Esophagus (tissue), 2 donors: ENCODE measurements at regions not wholly inside any gene's neighbourhood (a gene's known extent, or its start where the extent isn't known, plus 50 kb on each side); places are given as distances from the start of the nearest gene placed in this dataset.
"Not testable (repeated sequence)": the region's sequence is repeated elsewhere in the genome, so short reads cannot be mapped to it uniquely, and the experiment has no call there.

Experiments used
- H3K27ac ChIP-seq, 2 donors: one replicate each; pipeline ENCODE4 v1.5.1; 2013; ENCODE audit warnings: low read depth in 2 of 2, mild to moderate bottlenecking in 2 of 2, inconsistent platforms in 1 of 2, low read length in 1 of 2, moderate library complexity in 1 of 2
- H3K27me3 ChIP-seq, 2 donors: one replicate each; pipeline ENCODE4 v1.6.1; 2013; ENCODE audit warnings: low read length in 2 of 2, control low read depth in 1 of 2, mild to moderate bottlenecking in 1 of 2; ENCODE audit not compliant: insufficient read depth in 2 of 2, control insufficient read depth in 1 of 2
- H3K36me3 ChIP-seq, 2 donors: one replicate each; pipeline ENCODE4 v1.6.1; 2013; ENCODE audit warnings: low read length in 1 of 2; ENCODE audit not compliant: control insufficient read depth in 2 of 2, insufficient read depth in 2 of 2
- H3K4me1 ChIP-seq, 2 donors: one replicate each; pipeline ENCODE4 v1.6.1; 2013; ENCODE audit warnings: low read length in 1 of 2; ENCODE audit not compliant: control insufficient read depth in 2 of 2, insufficient read depth in 2 of 2
- H3K4me3 ChIP-seq, 2 donors: one replicate each; pipeline ENCODE4 v1.5.1; 2013; ENCODE audit warnings: low read length in 2 of 2, mild to moderate bottlenecking in 2 of 2, low read depth in 1 of 2, moderate library complexity in 1 of 2
- H3K9me3 ChIP-seq, 2 donors: one replicate each; pipeline ENCODE4 v1.6.1; 2013; ENCODE audit warnings: mild to moderate bottlenecking in 2 of 2, low read depth in 1 of 2, low read length in 1 of 2, moderate library complexity in 1 of 2; ENCODE audit not compliant: control insufficient read depth in 2 of 2, insufficient read depth in 1 of 2
- WGBS, 2 donors: extraction: QIAGEN DNeasy Blood & Tissue Kit; methylation state at CpG; one replicate each; pipeline ENCODE4 v1.1.7; 2013; 5-methylcytosine and 5-hydroxymethylcytosine counted together
- donor health status: healthy with polysubstance abuse.
- donor health status: Bipolar disorder and iron deficiency.

- H3K27me3 ChIP-seq, H3K9me3 ChIP-seq, H3K27ac ChIP-seq, H3K36me3 ChIP-seq, H3K4me3 ChIP-seq, H3K4me1 ChIP-seq: not testable (repeated sequence)
- 80 to 81% methylated on average over 10 of the region's 10 CpGs for whole genome bisulfite sequencing, 2 donors
Observed at GRCh38 chr4:3898928-3899327, 132.7 kb downstream of the ADRA2C start.

DNA sequence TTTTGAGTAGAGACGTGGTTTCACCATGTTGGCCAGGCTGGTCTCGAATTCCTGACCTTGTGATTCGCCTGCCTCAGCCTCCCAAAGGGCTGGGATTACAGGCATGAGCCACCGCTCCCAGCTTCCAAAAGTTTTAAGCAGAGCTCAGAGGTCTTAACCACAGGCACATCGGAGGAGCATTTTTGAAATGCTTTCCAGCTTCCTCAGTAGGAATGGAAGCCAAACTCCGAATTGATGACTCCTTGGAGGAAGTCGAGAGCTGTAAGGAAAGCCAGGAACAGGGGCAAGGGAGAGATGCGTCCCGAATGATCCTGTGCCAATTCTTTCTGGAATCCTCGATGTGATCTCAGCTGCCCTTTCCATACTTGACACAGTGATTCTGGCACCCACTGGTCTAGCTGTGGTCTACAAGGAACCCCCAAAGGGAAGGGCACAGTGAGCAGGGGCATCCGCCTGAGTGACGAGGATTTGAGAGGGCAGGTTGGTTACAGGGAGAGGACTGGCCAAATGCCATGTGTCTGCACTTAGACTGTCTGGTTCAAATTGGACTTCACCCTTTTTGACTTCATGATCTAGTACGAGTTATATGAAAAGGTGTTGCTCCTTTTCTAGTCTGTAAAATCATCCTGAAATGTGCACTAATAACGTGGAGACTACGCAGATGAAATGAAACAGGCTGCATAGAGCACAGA is 138.2 kb downstream of the ADRA2C start:
- not testable (repeated sequence) for H3K27ac ChIP-seq, H3K36me3 ChIP-seq, H3K27me3 ChIP-seq, H3K4me1 ChIP-seq, H3K9me3 ChIP-seq, H3K4me3 ChIP-seq
- WGBS, 2 donors, result 64 to 71% methylated on average over 12 to 14 of the region's 15 CpGs

DNA sequence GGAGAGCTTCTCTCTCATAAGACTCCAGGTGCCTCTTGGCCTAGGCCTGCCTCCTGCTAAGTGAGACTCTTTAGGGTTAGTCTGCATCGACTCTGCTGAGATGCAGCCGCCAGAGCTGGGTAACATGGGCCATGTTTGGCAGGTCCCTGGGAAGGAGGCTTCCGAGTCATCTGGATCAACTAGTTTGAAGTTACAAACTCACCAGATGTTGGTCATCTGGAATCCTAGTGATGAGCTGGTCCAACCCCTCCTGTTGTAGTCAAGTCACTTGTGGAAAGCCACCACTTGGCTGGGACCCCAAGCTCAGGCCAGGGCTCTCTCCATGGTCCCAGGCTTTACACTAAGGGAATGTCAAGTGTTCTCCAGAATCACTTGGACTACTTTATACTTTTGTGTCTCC is 143.4 kb downstream of the ADRA2C start:
- not testable (repeated sequence) for H3K27ac ChIP-seq, H3K27me3 ChIP-seq, H3K4me3 ChIP-seq, H3K9me3 ChIP-seq, H3K36me3 ChIP-seq, H3K4me1 ChIP-seq
- 93 to 98% methylated on average over 3 of the region's 3 CpGs for WGBS, 2 donors

DNA sequence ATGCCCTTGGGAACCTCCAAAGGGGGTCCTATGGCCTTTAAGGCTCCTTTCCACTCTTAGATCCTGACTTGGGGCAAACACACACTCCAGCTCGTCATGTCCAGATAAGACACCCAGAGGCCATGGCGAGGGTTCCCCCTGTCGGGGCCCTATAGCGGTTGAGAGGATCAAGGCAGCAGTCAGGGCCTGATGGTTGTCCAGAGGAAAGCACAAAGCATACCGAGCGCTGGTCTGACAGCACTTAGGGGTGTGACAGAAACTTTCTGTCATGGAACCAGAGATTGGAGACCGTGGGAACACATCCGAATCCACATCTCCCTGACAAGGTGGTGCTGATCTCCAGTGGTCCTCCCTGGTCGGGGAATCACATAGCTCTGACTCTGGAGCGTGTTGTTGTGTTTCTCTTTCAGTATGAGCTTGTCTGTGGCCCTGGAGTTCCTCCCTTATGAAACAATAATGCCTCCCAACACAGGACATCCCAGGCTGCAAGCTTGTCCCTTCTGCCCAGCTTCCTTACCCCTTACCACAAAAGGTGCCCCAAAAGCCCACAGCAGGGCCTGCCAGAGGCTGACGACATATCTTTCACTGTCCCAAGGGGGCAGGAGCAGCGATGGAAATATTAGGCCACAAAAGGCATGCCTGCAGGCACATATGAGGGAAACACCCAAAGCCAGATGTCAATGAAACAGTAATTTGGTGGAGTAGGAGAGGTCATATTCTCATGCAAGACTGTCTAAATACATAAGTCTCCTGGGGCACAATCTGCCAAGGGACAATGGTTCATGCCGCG is 144.2 kb downstream of the ADRA2C start:
- not testable (repeated sequence) for H3K9me3 ChIP-seq, H3K4me1 ChIP-seq, H3K4me3 ChIP-seq, H3K27ac ChIP-seq, H3K27me3 ChIP-seq, H3K36me3 ChIP-seq
- WGBS, 2 donors, result 77 to 79% methylated on average over 14 of the region's 14 CpGs

DNA sequence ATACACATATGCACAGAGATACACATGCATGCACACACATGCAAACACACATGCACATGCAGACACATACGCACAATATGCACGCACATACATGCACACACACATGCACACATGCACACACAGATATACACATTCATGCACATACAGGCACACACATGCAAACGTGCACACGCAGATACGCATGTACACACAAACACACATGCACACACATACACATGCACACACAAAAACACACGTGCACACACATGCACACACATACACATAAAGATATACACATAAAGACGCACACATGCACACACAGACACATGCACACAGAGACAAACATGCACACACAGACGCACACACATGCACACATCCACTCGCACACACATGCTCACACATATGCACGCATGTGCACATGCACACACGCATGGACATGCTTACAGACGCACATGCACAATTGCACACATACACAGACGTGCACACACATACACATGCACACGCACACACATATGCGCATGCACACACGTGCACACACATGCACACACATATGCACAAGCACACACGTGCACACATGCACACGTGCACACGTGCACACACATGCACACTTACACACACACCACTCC is 145.2 kb downstream of the ADRA2C start:
- 85 to 86% methylated on average over 19 of the region's 19 CpGs for WGBS, 2 donors
- H3K27me3 ChIP-seq, result no peaks in the 10 kb centered on the region
- no peak overlapping the region for H3K4me3 ChIP-seq
- H3K9me3 ChIP-seq, result peaks cover 0 to 6% of the 10 kb centered on the region in 2 donors
- no peak overlapping the region for H3K27ac ChIP-seq
- no peaks in the 10 kb centered on the region for H3K36me3 ChIP-seq
- no peaks in the 10 kb centered on the region for H3K4me1 ChIP-seq

- not testable (repeated sequence) for H3K27me3 ChIP-seq, H3K9me3 ChIP-seq, H3K36me3 ChIP-seq, H3K4me1 ChIP-seq, H3K27ac ChIP-seq, H3K4me3 ChIP-seq
- 78 to 84% methylated on average over 4 of the region's 4 CpGs for WGBS, 2 donors
Observed at GRCh38 chr4:3914511-3914910, 148.3 kb downstream of the ADRA2C start.

DNA sequence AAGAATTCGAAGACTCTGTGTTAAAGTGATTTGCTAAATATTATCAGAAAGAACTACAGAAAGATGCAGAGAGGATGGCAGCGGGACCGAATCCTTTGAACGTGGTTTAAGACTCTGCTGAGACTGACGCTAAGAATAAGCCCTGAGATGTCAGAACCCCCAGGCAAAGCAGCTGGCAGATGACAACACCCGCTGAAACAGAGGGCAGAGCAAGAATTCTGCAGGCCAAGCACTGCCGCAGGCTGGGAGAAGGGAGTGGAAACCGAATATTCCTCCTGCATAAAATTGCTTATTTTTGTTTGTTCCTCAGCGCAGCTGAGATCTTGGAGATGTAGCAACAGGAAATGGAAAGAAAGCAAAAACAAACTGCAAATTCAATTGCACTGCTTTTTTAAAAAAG is 153.3 kb downstream of the ADRA2C start:
- not testable (repeated sequence) for H3K36me3 ChIP-seq, H3K9me3 ChIP-seq, H3K27me3 ChIP-seq, H3K27ac ChIP-seq, H3K4me1 ChIP-seq, H3K4me3 ChIP-seq
- WGBS, 2 donors, result 48 to 57% methylated on average over 9 of the region's 9 CpGs

DNA sequence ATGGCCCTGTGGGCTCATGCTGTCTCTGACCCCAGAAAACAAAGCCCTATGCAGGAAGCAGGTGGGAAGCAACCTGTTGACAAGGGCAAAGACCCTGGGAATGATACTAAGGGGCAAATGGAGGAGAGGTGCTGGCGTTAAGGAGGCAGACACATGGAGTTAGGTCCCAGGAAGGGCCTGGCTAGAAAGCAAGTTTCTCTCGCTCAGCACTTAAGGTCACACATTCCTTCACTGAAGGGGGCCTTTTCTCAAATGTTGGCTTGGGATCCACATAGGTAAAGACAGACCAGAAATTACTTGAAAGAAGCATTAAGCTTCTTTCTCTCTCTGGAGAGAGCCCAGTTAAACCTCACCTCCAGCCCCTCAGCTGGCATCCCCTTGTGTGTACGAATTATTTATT is 155.7 kb downstream of the ADRA2C start:
- H3K27ac ChIP-seq, H3K4me3 ChIP-seq, H3K36me3 ChIP-seq, H3K27me3 ChIP-seq, H3K9me3 ChIP-seq, H3K4me1 ChIP-seq: not testable (repeated sequence)
- 78 to 85% methylated on average over 3 of the region's 3 CpGs for WGBS, 2 donors

GRCh38 chr4:3925841-3926240 is 159.7 kb downstream of the ADRA2C start:
- 49 to 61% methylated on average over 4 of the region's 4 CpGs for WGBS, 2 donors
- not testable (repeated sequence) for H3K27me3 ChIP-seq, H3K4me3 ChIP-seq, H3K9me3 ChIP-seq, H3K27ac ChIP-seq, H3K4me1 ChIP-seq, H3K36me3 ChIP-seq

DNA sequence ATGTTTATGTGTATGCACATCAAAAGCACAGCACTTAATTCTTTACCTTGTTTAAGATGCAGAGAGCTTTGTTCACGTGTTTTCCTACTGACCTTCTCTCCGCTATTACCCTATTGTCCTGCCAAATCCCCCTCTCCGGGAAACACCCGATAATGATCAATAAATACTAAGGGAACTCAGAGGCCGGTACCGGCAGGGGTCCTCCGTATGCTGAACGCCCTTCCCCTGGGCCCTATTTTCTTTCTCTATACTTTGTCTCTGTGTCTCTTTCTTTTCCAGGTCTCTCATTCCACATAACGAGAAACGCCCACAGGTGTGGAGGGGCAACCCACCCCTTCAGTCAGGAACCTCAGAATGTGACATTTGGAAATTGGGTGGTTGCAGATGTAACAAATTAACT is 160.1 kb downstream of the ADRA2C start:
- not testable (repeated sequence) for H3K4me1 ChIP-seq, H3K27ac ChIP-seq, H3K36me3 ChIP-seq, H3K27me3 ChIP-seq, H3K9me3 ChIP-seq, H3K4me3 ChIP-seq
- 66 to 75% methylated on average over 10 of the region's 10 CpGs for WGBS, 2 donors
